CD4-positive, alpha-beta T cell treated with Interleukin-12 subunit alpha and Interleukin-12 subunit beta, for 1 hour (primary cell): ENCODE measurements at regions not wholly inside any gene's neighbourhood (a gene's known extent, or its start where the extent isn't known, plus 50 kb on each side); places are given as distances from the start of the nearest gene placed in this dataset.

Experiments used
- DNase-seq: peaks from one replicate; pipeline ENCODE4 v3.0.0-alpha.2; 2020

- no peak for DNase-seq
Observed at GRCh38 chr21:36532769-36533467, 53.0 kb upstream of the CLDN14 start.

DNA sequence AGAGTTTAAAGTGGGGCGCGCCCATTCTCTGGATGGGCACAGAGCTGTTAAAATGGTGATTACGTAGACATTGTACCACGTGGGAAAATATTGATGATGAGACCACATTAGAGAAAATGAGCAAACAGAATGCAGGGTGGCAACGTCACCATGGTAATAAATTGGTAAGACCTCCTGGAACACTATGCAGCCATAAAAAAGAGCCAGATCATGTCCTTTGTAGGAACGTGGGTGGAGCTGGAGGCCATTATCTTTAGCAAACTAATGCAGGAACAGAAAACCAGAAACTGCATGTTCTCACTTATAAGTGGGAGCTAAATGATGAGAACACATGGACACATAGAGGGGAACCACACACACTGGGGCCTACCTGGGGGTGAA is 53.5 kb upstream of the CLDN14 start:
- DNase-seq = no peak

- no peak for DNase-seq
Observed at GRCh38 chr21:36534656-36535055, 54.7 kb upstream of the CLDN14 start.

DNA sequence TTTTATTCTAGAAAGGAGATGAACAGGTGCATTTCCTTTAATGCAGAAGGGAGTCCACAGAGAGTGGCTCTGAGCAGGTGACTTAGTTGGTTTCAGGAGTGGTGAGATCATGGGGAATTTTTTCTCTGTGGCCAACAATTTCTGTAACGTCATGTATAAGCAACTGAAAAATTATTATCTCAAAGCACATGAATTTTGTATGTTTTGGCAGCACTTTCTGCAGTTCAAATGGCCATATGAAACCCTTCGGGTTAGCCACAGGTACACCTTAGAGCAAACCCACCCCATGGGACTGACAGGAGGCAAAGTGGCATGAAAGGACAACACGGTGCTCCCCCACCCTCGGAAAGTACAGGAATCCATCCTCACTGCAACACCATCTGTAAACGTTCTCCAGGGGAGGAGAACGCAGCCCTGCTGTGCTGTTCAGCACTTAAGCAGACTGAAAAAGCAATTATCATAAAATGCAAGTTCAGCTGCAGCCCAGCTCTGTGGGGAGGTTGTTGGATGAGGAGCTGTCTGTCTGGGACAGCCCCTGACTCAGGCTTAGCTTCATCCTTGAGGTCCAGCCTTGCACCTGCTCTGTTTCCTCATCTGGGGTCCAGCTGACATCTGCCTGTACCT is 55.8 kb upstream of the CLDN14 start:
- DNase-seq = no peak

GRCh38 chr21:36538761-36539160 is 58.8 kb upstream of the CLDN14 start:
- no peak for DNase-seq

DNA sequence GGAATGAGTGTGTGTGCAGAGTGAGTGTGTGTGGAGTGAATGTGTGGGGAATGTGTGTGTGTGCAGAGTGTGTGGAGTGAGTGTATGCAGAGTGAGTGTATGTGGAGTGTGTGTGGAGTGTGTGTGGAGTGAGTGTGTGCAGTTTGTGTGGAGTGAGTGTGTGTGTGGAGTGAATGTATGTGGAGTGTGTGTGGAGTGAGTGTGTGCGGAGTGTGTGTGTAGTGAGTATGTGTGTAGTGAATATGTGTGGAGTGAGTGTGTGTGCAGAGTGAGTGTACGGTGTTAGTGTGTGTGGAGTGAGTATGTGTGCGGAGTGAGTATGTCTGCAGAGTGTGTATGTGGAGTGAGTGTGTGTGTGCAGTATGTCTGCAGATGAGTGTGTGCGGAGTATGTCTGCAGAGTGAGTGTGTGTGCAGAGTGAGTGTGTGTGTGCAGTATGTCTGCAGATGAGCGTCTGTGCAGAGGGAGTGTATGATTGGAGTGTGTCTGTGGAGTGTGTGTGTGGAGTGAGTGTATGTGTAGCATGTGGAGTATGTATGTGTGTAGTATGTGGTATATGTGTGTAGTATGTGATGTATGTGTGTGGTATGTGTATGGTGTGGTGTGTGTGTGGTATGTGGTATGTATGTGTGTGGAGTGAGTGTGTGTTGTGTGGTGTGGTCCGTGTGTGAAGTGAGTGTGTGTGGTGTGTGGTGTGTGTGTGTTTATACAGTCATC is 59.7 kb upstream of the CLDN14 start:
- no peak for DNase-seq

DNA sequence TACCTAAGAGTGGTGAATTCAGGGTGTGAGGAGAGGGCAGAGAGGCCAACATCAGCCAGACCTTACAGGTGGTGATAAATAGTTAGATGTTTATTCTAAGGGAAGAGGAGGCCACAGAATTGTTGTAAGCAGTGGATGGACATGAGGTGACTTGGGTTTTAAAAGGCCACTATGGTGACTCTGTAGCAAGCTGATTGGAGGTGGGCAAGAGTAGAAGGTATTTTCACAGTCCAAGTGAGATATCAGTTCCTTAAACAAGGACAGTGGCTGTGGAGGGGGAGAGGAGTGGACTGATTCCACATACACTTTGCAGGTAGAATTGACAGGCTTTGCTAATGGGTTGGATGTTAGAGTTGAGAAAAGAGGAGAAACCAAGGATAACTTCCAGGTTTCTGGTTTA is 60.8 kb upstream of the CLDN14 start:
- DNase-seq = no peak

DNA sequence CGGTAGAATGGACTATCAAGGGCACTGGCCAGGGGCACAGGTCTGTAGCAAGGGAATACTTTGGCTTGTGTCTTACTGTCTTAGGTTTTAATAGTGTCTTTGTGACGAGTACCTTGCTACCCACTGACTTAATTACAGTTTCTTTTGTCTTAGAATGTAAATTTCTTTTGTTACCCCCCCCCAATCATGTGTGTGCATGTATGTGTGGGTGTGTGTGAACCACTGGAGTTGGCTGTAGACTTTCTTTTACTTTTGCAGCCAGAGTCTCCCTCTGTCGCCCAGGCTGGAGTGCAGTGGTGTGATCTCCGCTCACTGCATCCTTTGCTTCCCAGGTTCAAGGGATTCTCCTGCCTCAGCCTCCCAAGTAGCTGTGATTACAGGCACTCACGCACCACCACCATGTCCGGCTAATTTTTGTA is 61.8 kb upstream of the CLDN14 start:
- no peak for DNase-seq

- no peak for DNase-seq
Observed at GRCh38 chr21:36542312-36543101, 62.6 kb upstream of the CLDN14 start.

GRCh38 chr21:36543924-36544323 is 64.0 kb upstream of the CLDN14 start:
- no peak for DNase-seq

- DNase-seq = no peak
Observed at GRCh38 chr21:36544545-36544944, 64.6 kb upstream of the CLDN14 start.

DNA sequence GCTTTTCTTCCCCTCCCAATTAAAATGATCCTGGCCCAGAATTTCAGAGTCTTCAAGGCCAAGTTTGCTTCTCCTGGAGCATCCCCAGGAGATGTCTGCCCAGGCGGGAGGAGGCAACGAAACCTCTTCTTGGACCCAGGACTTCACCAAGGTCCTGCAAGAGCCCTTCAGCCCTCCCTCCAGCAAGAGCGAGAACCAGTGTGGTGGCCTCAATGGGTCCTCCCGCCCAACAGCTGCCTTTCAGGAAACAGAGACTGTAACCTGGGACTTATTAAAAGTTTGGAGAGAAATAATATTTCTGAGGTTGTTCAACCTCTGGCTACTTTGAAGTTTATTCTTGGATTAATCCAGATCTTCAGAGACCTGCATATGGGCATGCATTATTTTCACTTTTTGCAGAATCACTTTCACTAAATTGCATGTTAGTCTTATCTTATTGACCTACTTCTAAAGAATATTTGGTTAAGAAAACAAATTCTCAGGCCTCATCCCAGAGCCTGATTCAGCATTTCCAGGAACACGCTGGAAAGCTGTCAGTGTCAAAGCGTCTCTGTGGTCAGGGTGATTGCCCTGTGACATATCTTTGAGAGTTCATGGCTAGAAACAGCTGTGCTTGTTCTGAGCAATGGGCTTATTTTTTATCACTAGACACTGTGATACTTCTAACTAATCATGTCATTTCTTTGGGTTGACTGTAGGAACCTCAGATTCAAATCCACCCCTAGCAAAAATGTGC is 66.0 kb upstream of the CLDN14 start:
- no peak for DNase-seq

GRCh38 chr21:36547464-36547863 is 67.5 kb upstream of the CLDN14 start:
- no peak for DNase-seq

DNA sequence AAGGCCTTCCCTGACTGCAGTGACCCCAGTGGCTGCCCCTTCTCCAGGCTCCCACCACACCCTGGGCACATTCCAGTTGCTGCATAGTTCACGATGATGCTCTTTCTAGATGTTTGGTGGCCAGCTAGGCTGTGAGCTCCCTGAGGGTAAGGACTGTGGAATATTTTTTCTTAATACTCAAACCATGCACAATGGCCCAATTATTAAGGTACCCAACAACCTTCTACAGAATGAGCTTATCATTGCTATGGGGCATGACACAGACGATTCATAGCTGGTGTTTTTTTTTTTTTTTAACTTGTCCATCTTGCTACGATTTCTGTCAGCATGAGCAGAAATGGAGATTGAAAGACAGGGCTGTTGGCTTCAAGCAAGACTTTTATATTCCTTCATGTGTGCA is 68.9 kb upstream of the CLDN14 start:
- DNase-seq = no peak

GRCh38 chr21:36549470-36549869 is 69.5 kb upstream of the CLDN14 start:
- no peak for DNase-seq

- DNase-seq = no peak
Observed at GRCh38 chr21:36550761-36551160, 70.8 kb upstream of the CLDN14 start.

- DNase-seq = no peak
Observed at GRCh38 chr21:36551321-36551720, 71.4 kb upstream of the CLDN14 start.

- DNase-seq = no peak
Observed at GRCh38 chr21:36551731-36552433, 72.0 kb upstream of the CLDN14 start.

DNA sequence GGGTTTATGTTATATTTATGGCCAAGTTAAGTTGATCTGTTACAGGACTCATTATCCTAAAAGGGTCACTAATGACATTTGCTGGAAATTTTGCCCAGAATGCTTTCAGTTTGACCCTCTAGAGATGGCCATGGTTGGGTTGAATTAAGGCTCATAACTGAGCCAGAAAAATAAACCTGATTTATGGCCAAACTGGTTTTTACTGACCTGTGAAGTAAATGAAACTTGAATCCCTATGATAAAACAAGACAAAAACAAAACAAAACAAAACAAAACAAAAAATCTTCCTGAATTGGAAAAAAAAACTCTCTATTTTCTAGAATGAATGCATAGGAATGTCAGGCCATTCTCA is 72.5 kb upstream of the CLDN14 start:
- no peak for DNase-seq

DNA sequence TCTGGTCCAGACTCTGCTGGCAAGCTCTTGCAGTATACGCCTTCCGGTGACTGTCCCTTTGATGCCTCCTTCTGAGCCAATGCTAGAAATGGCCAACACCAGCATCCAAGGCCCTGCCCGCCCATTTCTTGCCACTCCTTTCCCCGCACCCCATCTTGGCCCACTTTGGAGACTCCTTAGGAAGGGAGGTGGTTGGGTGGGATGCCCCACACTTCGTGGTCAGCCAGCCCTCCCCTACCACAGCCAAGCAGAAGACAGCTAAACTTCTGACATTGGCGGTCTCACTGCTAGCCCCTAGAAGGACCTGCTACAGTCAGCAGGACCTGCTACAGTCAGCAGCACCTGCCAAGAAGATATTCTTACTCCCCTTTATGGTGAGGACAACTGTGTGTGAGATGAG is 73.5 kb upstream of the CLDN14 start:
- no peak for DNase-seq

DNA sequence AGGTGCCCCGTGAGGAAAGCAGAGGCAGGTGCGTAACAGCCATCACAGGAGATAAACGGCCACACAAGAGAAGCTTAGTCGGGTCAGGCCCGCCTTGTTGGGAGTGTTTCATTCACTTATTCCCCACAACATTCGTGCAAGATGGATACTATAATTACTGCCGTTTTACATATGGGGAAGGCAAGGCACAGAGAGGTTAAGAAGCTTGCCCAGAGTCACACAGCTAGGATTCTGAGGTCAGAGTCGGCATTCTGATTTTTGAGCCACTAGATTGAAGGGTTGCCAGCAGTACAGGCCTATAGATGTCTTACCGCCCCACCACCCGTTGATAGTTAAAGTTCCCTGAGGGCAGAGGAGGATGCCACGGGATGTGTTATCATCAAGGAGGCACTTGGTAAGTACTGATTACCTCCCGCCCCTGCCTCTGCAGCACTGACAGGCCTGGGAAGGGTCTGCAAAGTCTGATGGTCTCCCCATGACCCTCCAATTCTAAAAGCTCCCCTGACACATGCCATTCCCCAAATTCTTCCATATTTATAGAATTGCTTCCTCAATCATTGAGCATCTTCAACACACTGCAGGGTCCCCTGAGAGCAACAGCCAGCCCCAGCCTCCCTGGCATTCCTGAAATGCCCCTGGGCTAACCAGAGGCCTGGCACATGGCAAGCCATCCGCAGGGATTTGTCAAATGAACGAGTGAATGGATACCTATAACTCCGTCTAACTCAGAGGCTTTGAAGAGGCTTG is 74.7 kb upstream of the CLDN14 start:
- DNase-seq = no peak
